Spleen (tissue), 7 donors: ENCODE measurements at regions not wholly inside any gene's neighbourhood (a gene's known extent, or its start where the extent isn't known, plus 50 kb on each side); places are given as distances from the start of the nearest gene placed in this dataset.

Experiments used
- CTCF ChIP-seq, 11 experiments: fragments of 200-600 bp in 7 of 11; fragments of 450-650 bp in 4 of 11; sonication (generic) in 4 of 11; IDR thresholded peaks in 8 of 11; conservative IDR thresholded peaks in 3 of 11; 1 replicate in 7 of 11; 2 replicates in 4 of 11; pipeline versions ENCODE4 v1.4.0 to v1.8.0; 2016 to 2021; ENCODE audit warnings: antibody characterized with exemption in 11 of 11, inconsistent platforms in 4 of 11, mild to moderate bottlenecking in 1 of 11
- POLR2A ChIP-seq, 3 donors: fragments of 450-650 bp; IDR thresholded peaks; one replicate each; pipeline ENCODE4 v1.5.1; 2017; ENCODE audit warnings: antibody characterized with exemption in 3 of 3, mild to moderate bottlenecking in 1 of 3
- POLR2AphosphoS5 ChIP-seq, 3 donors: sonication (generic); formaldehyde crosslinking; IDR thresholded peaks; one replicate each; pipeline ENCODE4 v1.5.1; 2017; ENCODE audit warnings: antibody characterized with exemption in 3 of 3
- donor health status: DM: no; HTN: no; CAD: no; lungs with moderate emphysema.
- donor health status: DM: no; HTN: no; CAD: no.
- donor health status: DM: no; HTN: no; CAD: no.

GRCh38 chr15:47553947-47554346 is 163.4 kb upstream of the SEMA6D start:
- TF ChIP-seq CTCF (IDR thresholded peaks at IDR 0.05 in 8 of 11, conservative IDR thresholded peaks at IDR 0.05 in 3 of 11), result no peak
- TF ChIP-seq POLR2A (IDR thresholded peaks at IDR 0.05), result no peak
- TF ChIP-seq POLR2AphosphoS5 (IDR thresholded peaks at IDR 0.05), result no peak
